ENCODE measurements at regions not wholly inside any gene's neighbourhood (a gene's known extent, or its start where the extent isn't known, plus 50 kb on each side); places are given as distances from the start of the nearest gene placed in this dataset.

DNA sequence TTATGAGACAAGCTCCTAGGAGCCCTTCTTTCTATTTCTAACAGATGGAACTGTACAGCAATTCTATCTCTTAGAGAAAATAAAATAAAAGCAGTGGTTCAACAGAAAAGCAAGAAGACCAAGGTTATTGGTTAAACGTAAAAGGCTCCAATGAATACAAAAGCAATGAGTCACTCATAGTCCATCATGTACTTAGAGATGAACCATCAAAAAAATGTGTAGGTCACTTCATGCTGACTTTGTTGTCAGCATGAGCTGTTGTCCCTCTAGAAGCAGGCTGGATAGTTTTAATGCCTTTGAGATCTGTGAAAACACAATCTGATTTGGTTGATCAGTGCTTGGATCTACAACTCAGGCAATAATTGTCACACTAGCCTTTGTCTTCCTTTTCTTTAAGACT is 378.6 kb upstream of the ANXA10 start:
- Histone ChIP-seq H3K36me3 (replicated peaks in 1 of 2; ENCODE audit: control insufficient read depth in 1 of 2, insufficient read depth in 2 of 2, low read length in 2 of 2) (no peaks in the 10 kb centered on the region; a peak in 1 of 5 replicates), H3K9ac (ENCODE audit: insufficient read depth, low read depth, low read length) (no peak overlapping the region), H3K27ac (ENCODE audit: extremely low read length, insufficient read depth, low read length) (no peak overlapping the region), H3K9me3 (ENCODE audit: low read length) (peaks cover 43% of the 10 kb centered on the region), H3K4me1 (ENCODE audit: insufficient read depth, low read length) (no peaks in the 10 kb centered on the region), H3K27me3 (ENCODE audit: control insufficient read depth in 1 of 2, insufficient read depth in 2 of 2, low read length in 2 of 2) (no peaks in the 10 kb centered on the region), H3K4me3 (replicated peaks in 1 of 3; ENCODE audit: insufficient read depth in 1 of 3, low read depth in 2 of 3, low read length in 3 of 3) (no peak overlapping the region), H4K20me1 (ENCODE audit: insufficient read depth, low read length) (no peaks in the 10 kb centered on the region), H2AFZ (ENCODE audit: low read length) (no peak overlapping the region), H3K79me2 (ENCODE audit: insufficient read depth, low read length) (no peaks in the 10 kb centered on the region), H3K4me2 (ENCODE audit: low read depth, low read length) (no peak overlapping the region)
- TF ChIP-seq ZSCAN12 (CRISPR knock-in tag; IDR thresholded peaks at IDR 0.05): no peak
- FAIRE-seq: no peak
- DNase-seq (ENCODE audit: low spot score): no peak
- intact Hi-C loops (cut with micrococcal nuclease; ENCODE audit: unreplicated experiment): no loop called here
- in situ Hi-C loops (cut with HindIII; ENCODE audit: extremely low pct_ligation_motif_present, low pct_unique_long_range_greater_than_20kb): no loop called here
- no TSS peak for BruUV-seq (replicated peaks)
- WGBS (ENCODE audit: low lambda C conversion rate): 3% methylated on average over 1 of the region's 1 CpG
- ChIA-PET CTCF (ENCODE audit: low intra/inter-chr PET ratio, low total read pairs) (no interaction called here), POLR2A (no interaction called here)
- no peak for ATAC-seq

DNA sequence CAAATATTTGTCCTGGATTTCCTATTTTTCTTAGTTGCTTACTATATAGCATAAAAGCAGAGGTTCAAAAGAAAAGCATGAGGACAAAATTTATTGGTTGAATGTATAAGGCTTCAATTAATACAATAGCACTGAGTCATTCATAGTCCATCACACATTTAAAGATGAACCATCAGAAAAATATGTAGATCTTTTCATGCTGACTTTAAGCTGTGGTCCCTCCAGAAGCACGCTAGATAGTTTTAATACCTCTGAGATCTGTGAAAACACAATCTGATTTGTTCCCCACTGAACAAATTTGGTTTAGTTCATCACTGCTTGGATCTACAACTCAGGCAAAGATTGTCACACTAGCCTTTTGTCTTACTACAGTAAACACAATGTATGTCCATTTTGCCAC is 377.2 kb upstream of the ANXA10 start:
- H3K36me3 ChIP-seq (replicated peaks in 1 of 2; ENCODE audit: control insufficient read depth in 1 of 2, insufficient read depth in 2 of 2, low read length in 2 of 2): no peaks in the 10 kb centered on the region; a peak in 1 of 5 replicates
- no peaks in the 10 kb centered on the region for H4K20me1 ChIP-seq (ENCODE audit: insufficient read depth, low read length)
- no peak overlapping the region for H3K4me3 ChIP-seq (replicated peaks in 1 of 3; ENCODE audit: insufficient read depth in 1 of 3, low read depth in 2 of 3, low read length in 3 of 3)
- H3K79me2 ChIP-seq (ENCODE audit: insufficient read depth, low read length): no peaks in the 10 kb centered on the region
- WGBS (ENCODE audit: low lambda C conversion rate): 0% methylated on average over 1 of the region's 1 CpG
- intact Hi-C loops (cut with micrococcal nuclease; ENCODE audit: unreplicated experiment) (no loop called here), in situ Hi-C loops (cut with HindIII; ENCODE audit: extremely low pct_ligation_motif_present, low pct_unique_long_range_greater_than_20kb) (no loop called here)
- no peaks in the 10 kb centered on the region for H3K4me1 ChIP-seq (ENCODE audit: insufficient read depth, low read length)
- no peak overlapping the region for H3K9ac ChIP-seq (ENCODE audit: insufficient read depth, low read depth, low read length)
- H3K27me3 ChIP-seq (ENCODE audit: control insufficient read depth in 1 of 2, insufficient read depth in 2 of 2, low read length in 2 of 2): no peaks in the 10 kb centered on the region
- H2AFZ ChIP-seq (ENCODE audit: low read length): no peak overlapping the region
- TF ChIP-seq RFXANK (CRISPR knock-in tag; IDR thresholded peaks at IDR 0.05) (no peak), ZNF543 (CRISPR knock-in tag; IDR thresholded peaks at IDR 0.05) (no peak), RFX3 (CRISPR knock-in tag; IDR thresholded peaks at IDR 0.05) (no peak), RARA (CRISPR knock-in tag; IDR thresholded peaks at IDR 0.05) (no peak), SALL1 (CRISPR knock-in tag; IDR thresholded peaks at IDR 0.05) (no peak), ZNF777 (CRISPR knock-in tag; IDR thresholded peaks at IDR 0.05) (no peak), ZNF883 (CRISPR knock-in tag; IDR thresholded peaks at IDR 0.05; ENCODE audit: not compliant biosample characterization) (no peak), SATB2 (CRISPR knock-in tag; IDR thresholded peaks at IDR 0.05) (no peak)
- CTCF ChIA-PET (ENCODE audit: low intra/inter-chr PET ratio, low total read pairs): no interaction called here
- peaks cover 50% of the 10 kb centered on the region for H3K9me3 ChIP-seq (ENCODE audit: low read length)
- no peak overlapping the region for H3K4me2 ChIP-seq (ENCODE audit: low read depth, low read length)
- POLR2A ChIA-PET: no interaction called here
- no peak for DNase-seq (ENCODE audit: low spot score)
- ATAC-seq: no peak
- no TSS peak for BruUV-seq (replicated peaks)
- no peak for FAIRE-seq
- no peak overlapping the region for H3K27ac ChIP-seq (ENCODE audit: extremely low read length, insufficient read depth, low read length)

Measured in HepG2 (cell line).